KG1 (cell line): ENCODE measurements at regions not wholly inside any gene's neighbourhood (a gene's known extent, or its start where the extent isn't known, plus 50 kb on each side); places are given as distances from the start of the nearest gene placed in this dataset.
"Not testable (repeated sequence)": the region's sequence is repeated elsewhere in the genome, so short reads cannot be mapped to it uniquely, and the experiment has no call there.

Experiments used
- DNase-seq: peaks from one replicate; lab custom pipeline; 2025; lab: John Stamatoyannopoulos, UW

DNA sequence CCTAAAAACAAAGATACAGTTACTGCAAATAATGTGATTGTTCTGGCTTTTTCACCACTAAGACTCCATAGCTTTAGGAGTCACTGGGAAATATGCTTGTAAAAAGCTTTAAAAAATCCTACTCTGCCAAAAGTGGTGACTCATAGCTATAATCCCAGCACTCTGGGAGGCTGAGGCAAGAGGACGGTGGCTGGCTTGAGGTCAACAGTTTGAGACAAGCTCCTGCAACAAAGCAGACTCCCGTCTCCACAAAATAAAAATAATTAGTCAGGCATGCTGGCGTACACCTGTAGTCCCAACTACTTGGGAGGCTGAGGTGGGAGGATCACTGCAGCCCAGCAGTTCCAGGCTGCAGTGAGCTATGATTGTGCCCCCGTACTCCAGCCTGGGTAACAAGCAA lies 406.4 kb downstream of the HTR1A start:
- no peak for DNase-seq

DNA sequence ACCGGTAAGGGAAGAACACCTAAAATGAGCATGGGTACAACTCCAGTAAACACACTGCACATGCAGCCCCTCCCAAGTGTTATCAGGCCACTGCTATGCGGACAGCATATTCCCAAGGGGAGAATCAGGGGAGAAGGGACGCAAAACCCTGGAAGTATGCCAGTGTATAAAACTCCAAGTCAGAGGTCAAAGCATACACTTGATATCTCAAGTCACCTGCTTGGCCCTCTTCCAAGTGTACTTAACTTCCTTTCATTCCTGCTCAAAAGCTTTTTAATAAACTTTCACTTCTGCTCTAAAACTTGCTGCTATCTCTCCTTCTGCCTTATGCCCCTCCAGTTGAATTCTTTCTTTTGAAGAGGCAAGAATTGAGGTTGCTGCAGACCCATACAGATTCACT lies 408.1 kb downstream of the HTR1A start:
- no peak for DNase-seq

DNA sequence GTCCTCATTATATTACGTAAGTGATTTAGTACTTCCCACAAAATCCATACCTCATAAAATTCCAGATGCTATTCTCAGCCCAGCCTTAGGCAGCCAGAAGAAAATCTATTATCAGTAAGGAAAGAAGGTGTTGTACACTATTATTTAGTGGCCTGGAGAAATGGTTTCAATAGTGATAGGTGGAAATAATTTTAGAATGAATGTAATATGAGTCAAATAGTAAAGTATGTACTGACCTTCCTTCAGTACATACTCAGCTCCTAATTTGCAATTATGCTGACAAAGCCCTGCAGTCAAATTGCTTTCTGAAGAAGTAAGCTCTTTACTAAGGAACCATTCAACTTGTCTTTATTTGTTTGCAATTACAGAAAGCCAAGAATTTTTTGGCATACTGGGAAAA lies 409.2 kb downstream of the HTR1A start:
- no peak for DNase-seq

DNA sequence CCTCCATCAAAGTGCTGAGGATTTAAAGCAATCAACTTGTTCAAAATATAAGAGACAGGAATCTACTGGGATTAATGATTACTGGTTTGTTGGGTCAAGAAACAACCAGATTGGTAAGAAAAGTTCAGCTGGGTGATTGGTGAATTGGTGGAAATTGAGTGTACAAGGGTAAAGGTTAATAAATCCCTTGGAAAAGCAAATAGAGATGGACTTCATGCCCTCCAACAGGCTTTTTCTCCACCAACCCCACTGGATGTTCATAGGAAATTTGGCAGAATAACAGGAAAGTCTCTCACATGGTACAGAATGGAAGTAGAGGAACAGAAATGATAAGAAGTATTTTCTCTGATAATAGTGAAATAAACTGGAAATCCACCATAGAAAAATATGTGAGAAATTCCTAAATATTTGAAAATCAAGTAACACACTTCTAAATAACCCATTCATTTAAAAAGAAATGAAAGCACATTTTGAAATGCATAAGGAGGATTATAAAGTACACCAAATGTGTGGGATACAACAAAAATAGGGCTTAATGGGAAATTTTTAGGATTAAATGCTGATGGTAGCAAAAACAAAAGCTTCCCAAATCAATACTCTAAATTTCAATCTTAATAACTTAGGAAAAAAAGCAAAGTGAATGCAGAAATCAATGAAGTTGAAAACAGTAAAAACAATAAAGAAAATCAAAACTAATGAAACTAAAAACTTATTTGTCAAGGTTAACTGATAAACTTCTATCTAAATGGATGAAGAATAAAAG lies 426.2 kb downstream of the HTR1A start:
- no peak for DNase-seq

DNA sequence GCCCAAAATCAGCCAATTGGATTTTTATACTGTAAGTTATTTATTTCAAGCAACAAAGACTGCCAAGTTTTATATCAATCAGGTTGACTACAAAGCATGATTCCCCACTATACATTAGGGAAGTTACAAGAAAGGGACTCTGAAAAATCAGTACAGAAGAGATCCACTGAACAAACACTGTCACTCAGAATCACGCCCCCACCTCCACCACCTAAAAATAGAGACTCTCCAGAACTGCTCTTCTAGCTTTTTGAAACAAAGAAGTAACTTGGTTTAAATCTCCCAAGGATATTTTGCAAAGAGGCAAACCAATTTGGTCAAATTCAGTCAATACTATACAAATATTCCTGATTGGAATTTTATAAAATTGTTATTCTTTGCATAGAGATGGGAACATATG lies 438.0 kb downstream of the HTR1A start:
- DNase-seq, result no peak

DNA sequence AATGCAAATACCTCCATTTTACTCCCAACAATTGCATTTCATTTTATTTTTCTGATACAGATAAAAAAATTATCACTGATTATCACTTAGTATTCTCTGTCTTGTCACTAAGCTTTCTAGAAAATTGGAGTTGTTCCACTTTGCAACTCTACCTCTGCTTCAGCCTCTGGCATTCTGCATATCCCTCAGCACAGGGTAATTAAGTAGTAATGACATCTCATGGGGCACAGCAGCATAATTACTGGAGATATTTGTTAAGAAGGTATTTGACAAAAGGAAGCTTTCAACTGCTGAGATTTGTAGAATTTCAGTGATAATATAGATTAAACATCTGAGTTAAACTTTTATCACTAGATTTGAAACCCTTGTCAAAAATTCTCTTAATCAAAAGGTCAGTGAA lies 446.2 kb downstream of the HTR1A start:
- no peak for DNase-seq

DNA sequence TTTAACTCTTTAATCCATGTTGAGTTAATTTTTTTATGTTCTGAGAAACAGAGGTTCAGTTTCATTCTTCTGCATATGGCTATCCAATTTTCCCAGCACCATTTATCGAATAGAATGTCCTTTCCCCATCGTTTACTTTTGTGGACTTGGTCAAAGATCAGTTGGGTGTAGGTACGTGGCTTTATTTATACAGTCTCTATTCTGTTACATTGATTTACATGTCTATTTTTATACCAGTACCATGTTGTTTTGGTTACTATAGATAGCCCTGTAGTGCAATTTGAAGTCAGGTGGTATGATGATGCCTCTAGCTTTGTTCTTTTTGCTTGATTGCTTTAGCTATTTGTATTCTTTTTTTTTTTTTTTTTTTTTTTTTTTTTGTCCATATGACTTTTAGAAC lies 462.0 kb downstream of the HTR1A start:
- DNase-seq, result no peak

DNA sequence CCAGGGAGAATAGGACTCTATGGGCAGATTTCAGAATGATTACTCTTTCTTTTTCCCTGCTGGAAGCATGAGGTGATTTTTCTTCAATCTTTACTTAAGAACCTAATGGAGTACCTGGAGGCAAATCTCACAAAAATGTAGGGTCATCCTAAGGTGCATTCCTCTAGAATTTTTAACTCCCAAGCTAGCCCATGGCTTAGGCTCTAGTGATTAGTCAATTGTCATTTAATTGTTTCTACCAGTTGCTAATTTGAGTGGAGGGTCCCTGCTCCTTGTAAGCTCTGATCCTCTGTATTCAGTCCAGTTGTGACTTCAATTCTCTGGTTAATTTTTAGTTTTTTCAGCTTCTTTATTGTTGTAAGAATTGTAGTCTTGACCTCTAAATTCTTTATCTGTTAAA lies 467.0 kb downstream of the HTR1A start:
- DNase-seq, result no peak

DNA sequence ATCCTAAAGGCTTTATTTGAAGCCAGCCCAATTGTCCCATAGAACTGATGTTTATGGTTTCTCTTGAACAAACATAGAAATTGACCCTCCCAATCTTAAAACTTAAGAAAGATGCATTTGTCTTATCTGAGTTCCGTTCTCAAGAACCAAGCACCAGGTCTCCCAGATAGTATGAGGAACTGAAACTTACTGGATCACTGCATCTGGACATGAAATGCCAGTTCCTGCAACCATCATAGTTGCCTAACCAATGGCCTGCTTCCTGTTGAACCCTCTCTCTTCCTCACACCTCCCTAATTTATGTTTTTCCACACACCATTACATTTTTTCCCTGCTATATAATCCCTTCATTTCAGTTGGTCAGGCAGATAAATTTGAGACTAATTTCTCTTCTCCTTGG lies 478.9 kb downstream of the HTR1A start:
- no peak for DNase-seq

DNA sequence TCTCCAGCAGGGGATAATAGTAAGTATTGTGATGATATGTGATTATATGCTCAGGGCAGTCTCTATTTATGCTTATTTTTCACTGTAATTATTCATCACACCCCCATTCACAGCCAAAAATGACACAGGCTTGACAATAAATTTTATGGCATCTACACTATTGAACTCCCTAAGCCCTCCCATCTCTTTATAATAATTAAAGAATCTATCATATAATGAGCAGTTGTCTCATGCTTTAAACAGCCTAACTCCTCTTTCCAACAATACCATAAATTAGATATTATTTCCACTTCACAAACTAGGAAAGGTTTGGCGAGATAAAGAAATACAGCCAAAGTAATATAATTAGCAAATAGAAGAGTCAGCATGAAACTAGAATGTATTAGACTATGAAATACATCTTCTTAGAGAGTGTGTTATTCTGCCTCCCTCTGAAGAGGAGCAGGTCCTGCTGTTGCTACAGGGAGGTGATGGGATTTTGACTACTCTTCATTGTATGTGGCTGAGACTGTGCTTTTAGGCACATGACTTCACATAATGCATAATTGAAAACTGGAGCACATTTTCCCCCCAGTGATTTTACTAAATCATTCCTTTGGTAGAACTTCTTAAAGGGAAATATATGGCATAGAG lies 488.8 kb downstream of the HTR1A start:
- DNase-seq, result no peak

DNA sequence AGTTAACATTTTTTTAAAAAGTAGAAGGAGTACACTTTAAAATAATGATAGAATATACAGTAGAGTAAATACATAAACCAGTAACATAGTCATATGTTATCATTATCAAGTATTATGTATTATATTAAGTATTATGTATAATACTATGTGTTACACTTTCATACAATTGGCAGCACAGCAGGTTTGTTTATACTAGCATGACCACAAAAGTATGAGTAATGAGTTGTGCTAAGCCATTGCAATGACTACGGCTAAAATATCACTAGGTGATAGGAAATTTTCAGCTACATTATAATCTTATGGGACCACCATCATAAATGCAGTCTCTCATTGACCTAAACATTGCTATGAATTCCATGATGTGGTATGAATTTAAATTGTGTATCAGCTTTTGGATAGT lies 506.0 kb downstream of the HTR1A start:
- no peak for DNase-seq

DNA sequence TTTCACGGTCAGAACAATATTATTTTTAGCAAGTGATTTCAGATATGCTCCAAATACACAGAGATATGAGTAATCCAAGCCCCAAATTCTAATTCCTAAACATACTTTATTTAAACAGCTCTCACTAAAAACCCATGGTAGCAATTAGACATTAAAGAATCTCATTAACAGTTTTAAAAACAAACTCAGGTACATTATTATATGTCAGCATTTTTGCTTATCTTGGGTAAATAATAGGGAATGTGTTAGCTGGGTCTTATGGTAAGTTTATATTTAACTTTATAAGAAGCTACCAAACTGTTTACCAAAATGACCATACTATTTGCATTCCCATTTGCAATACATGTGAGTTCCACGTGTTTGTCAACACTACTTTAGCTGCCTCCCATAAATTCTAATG lies 511.1 kb downstream of the HTR1A start:
- no peak for DNase-seq

DNA sequence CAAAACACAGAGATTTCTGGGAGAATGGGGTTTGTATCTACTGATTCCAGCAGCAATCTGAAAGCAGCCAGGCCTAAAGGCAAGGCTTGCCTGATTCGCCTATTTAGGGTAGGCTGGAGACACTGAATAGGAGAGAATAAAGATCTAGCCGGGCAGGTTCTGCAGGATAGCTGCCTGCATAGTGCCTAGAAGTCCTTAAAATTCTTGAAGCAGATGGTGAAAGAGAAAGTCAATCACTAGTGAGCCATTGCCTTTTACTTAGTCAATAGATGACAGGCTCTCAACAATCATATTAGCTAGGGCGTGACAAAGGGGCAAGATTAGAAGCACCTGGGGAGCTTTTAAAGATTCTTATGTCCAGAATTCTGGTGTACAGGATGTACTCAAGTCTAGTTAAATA lies 522.7 kb downstream of the HTR1A start:
- DNase-seq, result no peak

DNA sequence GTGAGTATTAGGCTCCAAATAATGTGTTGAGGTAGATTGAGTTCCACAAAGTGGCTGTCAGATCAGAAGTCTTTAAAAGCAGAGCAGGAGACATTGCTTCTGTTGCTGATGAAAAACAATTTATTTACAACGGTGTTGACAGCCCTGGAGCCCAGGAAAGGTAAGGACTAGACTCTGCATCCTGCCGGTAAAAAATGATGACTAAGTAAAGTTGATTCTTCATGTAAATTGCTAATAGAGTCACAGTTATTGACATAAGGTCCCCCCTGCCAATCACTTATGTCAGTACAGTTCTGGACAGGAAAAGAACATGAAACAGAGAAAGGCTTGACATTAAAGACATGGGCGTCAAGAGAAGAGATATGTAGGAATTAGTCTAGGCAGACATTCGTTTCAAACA lies 552.5 kb downstream of the HTR1A start:
- DNase-seq, result no peak

DNA sequence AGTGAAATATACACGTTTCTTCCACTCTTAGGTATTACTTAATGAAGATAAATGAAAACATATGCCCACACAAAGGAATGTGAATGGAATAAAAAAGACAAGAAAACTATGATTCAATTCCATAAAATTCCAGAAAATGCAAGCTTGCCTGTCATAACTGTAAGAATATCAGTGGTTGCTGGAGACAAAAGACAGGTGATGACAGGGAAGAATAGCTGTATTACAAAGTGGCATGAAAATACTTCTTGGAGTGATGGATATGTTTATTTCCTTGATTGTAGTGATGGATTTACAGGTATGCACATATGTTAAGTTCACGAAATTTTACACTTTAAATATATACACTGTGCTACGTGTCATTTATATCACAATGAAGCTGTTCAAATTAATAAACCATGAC lies 553.3 kb downstream of the HTR1A start:
- no peak for DNase-seq

DNA sequence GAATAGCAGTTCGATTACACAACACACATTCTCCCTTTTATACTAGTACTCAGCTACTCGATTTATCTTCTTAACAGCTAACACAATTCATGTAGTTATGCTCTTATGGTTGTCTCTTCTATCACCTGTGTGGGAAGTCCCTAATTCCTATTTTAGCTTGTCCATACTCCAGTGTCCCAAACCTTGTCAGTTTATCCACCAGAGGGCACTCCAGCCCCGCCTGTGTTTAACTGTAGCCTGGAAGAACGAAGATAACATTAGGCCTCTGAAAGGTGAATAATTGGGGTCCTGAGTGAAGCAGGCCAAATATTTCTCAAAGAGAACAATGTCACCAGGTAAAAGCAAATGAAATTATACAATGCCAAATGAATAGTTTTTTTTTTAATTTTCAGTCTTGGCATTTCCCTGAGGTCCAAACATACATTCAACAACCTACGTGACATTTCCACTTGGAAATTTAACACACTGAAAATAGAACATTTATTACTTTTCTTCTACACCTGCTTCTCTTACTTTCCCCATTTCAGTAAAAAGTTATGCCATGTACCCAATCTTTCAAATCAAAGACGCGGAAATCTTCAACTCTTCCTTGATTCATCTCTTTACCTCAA lies 560.7 kb downstream of the HTR1A start:
- peak; percentile 18 for DNase-seq

DNA sequence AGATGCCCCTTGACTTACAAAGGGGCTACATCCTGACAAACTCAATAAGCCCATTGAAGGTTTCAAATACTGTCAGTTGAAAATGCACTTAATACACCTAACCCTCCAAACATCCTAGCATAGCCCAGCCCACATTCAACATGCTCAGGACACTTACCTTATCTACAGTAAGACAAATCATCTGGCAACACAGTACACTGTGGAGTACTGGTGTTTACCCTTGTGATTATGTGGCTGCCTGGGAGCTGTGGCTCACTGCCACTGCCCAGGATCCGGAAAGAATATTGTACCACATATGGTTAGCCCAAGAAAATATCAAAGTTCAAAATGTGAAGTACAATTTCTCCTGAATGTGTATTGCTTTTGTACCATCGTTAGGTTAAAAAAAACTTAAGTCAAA lies 562.2 kb downstream of the HTR1A start:
- DNase-seq, result no peak

DNA sequence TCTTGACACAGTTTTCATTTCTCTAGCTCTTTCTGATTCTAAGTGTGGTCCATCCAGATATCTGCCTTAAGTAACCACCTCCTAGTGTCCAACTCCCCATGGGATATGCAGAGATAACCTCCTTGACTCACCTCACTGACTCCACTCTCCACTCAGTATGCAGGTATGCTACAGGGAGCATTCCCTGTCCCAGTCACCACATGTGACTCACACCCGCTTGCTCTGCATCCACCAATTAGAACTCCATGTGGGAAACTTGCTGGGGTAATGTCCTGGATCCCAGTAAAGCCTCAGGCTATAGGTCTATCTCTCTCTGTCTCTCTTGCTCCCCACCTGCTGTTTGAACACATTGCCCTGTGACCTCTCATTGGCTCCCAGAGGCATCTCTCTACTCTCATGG lies 563.9 kb downstream of the HTR1A start:
- DNase-seq, result no peak

DNA sequence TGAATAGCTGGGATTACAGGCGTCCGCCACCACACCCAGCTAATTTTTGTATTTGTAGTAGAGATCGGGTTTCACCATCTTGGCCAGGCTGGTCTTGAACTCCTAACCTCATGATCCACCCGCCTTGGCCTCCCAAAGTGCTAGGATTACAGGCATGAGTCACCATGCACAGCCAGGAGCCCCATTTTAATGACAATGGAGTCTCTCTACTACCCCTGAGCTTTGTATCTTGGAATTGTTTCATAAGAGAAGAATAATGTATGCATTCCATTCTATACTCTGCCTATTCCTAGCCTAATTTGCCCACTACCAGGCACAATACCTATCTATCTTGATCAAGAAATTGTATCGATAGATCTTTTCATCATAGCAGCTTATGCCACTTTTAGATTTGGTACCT lies 574.1 kb downstream of the HTR1A start:
- DNase-seq, result not testable (repeated sequence)

DNA sequence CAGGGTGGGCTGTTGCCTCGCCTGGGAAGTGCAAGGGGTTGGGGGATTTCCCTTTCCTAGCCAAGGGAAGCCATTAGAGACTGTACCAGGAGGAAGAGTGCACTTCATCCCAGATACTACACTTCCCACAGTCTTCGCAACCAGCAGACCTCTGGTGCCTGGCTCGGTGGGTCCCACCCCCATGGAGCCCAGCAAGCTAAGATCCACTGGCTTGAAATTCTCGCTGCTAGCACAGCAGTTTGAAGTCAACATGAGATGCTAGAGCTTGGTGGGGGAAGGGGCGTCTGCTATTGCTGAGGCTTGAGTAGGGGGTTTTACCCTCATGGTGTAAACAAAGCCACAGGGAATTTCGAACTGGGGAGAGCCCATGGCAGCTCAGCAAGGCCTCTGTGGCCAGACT lies 586.4 kb downstream of the HTR1A start:
- DNase-seq, result no peak

DNA sequence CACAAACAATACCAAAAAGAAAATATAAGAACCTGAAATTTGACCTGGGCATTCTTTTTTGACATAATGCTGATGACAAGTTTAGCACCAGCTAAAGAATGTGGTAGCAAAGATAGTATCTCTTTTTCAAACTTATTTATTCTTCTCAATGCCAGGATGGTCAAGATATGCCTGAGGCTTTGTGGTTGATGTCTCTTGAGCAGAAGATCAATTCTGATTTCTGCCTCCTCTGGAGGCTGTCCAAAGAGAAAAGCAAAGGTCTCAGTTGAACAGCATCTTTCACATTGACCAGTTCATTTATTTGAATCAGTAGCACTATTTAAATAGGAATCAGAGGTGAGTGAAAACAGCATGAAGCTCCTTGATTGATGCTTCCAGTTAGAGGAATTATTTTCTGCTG lies 588.2 kb downstream of the HTR1A start:
- DNase-seq, result no peak

DNA sequence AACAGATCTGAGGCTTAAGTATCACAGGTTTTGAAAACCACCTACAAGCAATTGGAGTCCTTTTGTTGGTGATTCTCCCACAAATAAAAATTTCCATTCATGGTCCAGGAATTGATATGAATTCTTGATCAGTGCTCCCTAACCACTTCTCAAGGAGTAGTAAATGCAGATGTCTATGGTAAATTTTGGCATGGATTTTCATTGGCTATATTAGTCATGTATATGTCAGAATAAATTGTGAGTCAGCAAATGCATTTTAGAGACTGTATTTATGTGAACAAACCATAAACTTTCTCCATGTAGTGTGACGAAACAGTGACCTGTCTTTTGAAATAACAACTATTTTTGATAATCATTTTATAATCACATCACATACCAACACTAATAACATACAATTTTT lies 611.1 kb downstream of the HTR1A start:
- DNase-seq, result no peak

DNA sequence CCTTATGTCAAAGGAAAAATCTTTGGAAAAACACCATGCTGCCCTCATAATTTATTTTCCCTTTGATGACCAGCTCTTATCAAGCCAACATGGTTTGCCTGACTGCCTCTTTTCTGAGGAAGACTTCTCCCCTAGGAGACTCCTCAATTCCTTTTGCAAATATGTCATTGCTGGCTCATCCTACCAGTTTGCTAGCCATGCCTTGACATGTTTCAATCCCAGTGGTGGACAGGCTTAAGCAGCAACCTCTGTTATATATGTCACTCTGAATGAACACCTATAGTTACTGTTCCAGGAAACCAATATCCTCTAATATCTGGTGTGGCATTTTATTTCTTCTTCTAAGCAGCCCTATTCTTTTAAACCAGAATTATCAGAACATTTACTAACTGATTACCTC lies 615.8 kb downstream of the HTR1A start:
- DNase-seq, result no peak

DNA sequence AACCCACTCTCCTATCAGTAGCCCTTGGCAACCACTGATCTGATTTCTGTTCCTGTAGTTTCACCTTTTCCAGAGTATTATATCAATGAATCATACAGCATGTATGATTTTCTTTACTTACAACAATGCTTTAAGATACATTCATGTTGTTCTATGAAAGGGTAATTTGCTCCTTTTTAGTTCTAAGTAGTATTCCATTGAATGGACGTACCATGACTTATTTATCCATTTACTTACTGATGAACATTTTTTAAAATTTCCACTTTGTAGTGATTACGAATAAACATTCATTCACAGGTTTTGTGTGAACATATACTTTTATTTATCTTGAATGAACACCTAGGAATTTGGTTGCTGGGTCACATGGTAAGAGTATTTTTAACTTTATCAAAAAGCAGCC lies 620.8 kb downstream of the HTR1A start:
- no peak for DNase-seq
